GM19372 (cell line): ENCODE measurements at regions not wholly inside any gene's neighbourhood (a gene's known extent, or its start where the extent isn't known, plus 50 kb on each side); places are given as distances from the start of the nearest gene placed in this dataset.

Experiments
- ATAC-seq: cut with Tn5 transposase; IDR thresholded peaks from one replicate; pipeline ENCODE4 v1.9.1; 2021; ENCODE audit warnings: mild to moderate bottlenecking, low read depth, moderate library complexity; ENCODE audit not compliant: unreplicated experiment

DNA sequence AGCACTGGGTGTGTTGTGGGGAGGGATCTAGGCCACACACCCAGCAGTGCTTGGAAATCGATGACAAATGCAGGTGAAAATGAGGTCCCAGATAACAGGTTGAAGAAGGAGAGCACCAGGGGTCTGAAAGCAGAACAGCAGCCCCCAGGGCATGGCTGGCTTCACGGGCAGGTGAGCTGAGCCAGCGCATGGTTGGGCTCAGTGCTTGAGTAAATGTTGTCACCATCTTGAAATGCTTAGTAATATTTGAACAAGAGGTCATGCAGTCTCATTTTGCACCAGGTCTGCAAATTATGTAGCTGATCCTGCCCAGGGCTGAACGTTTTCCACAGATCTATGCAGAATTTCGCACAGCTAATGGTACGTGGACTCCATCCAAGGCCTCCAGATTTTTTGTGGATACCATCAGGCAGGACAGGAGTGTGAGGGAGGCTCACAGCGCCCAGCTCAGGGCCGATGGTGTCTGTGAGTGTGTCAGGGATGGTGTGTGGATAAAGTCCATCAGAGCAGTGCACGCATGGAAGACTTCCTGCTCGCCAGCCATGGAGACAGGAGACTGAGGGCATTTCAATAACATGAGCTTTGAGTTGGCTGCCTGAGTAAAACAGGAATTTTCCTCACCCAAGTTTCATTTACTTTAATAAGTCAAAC lies 53.1 kb upstream of the SNX9 start:
- no peak for ATAC-seq

GRCh38 chr6:157770946-157771345 lies 52.1 kb upstream of the SNX9 start:
- ATAC-seq = no peak

- no peak for ATAC-seq
These were observed 50.2 kb upstream of the SNX9 start for GRCh38 chr6:157772820-157773219.
